CD4-positive, alpha-beta memory T cell (primary cell): ENCODE measurements at regions not wholly inside any gene's neighbourhood (a gene's known extent, or its start where the extent isn't known, plus 50 kb on each side); places are given as distances from the start of the nearest gene placed in this dataset.

Source experiments
- CTCF ChIA-PET: fragments of 350-600 bp; sonication (Branson Sonifier 250); formaldehyde crosslinking; loops from one replicate; lab custom pipeline; 2021; ENCODE audit warnings: inconsistent platforms; ENCODE audit not compliant: partially characterized antibody; lab: Charles Lee
- POLR2A ChIA-PET: fragments of 350-600 bp; sonication (Branson Sonifier 250); formaldehyde crosslinking; loops from one replicate; lab custom pipeline; 2021; ENCODE audit not compliant: partially characterized antibody; lab: Charles Lee
- DNase-seq, 5 donors: peaks; one replicate each; pipeline versions ENCODE4 v3.0.0 to v3.0.0-alpha.2; 2020 to 2022; ENCODE audit warnings: mixed read lengths in 1 of 5
- H3K27ac ChIP-seq: one replicate; pipeline ENCODE4 v1.7.0; 2013; ENCODE audit warnings: low read depth, low read length
- H3K27me3 ChIP-seq: 2 replicates; pipeline ENCODE4 v1.7.0; 2013; ENCODE audit warnings: mild to moderate bottlenecking, low read length, moderate library complexity; ENCODE audit not compliant: insufficient read depth
- H3K36me3 ChIP-seq: 2 replicates; pipeline ENCODE4 v1.7.0; 2013; ENCODE audit warnings: mild to moderate bottlenecking, low read length, moderate library complexity; ENCODE audit not compliant: insufficient read depth
- H3K4me1 ChIP-seq: 2 replicates; pipeline ENCODE4 v1.7.0; 2013; ENCODE audit warnings: mild to moderate bottlenecking, low read length, moderate library complexity; ENCODE audit not compliant: insufficient read depth
- H3K4me3 ChIP-seq, 2 donors: one replicate each; pipeline ENCODE4 v1.7.0; 2013; ENCODE audit warnings: low read length in 2 of 2, mild to moderate bottlenecking in 1 of 2
- H3K9me3 ChIP-seq, 2 donors: one replicate each; pipeline ENCODE4 v1.7.0; 2013; ENCODE audit warnings: low read length in 2 of 2, control low read depth in 1 of 2; ENCODE audit not compliant: control insufficient read depth in 1 of 2
- H3K27ac Mint-ChIP-seq, 7 donors: one replicate each; pipeline ENCODE4 v1.8.0; 2020 to 2021; ENCODE audit warnings: mixed read lengths in 7 of 7, mild to moderate bottlenecking in 6 of 7, inconsistent platforms in 3 of 7, moderate library complexity in 3 of 7
- H3K27me3 Mint-ChIP-seq, 2 donors: one replicate each; pipeline ENCODE4 v1.8.0; 2020 to 2021; ENCODE audit warnings: mixed read lengths in 2 of 2
- H3K36me3 Mint-ChIP-seq, 2 donors: one replicate each; pipeline ENCODE4 v1.8.0; 2020 to 2021; ENCODE audit warnings: mixed read lengths in 2 of 2, inconsistent platforms in 1 of 2, mild to moderate bottlenecking in 1 of 2
- H3K4me1 Mint-ChIP-seq, 4 donors: one replicate each; pipeline ENCODE4 v1.8.0; 2020 to 2021; ENCODE audit warnings: mixed read lengths in 4 of 4, mild to moderate bottlenecking in 1 of 4
- H3K4me3 Mint-ChIP-seq, 8 donors: one replicate each; pipeline ENCODE4 v1.8.0; 2020 to 2021; ENCODE audit warnings: mixed read lengths in 8 of 8, mild to moderate bottlenecking in 7 of 8, moderate library complexity in 6 of 8, inconsistent platforms in 3 of 8
- H3K9me3 Mint-ChIP-seq, 8 donors: one replicate each; pipeline ENCODE4 v1.8.0; 2020 to 2021; ENCODE audit warnings: mixed read lengths in 8 of 8, mild to moderate bottlenecking in 5 of 8, inconsistent platforms in 3 of 8, moderate library complexity in 1 of 8
- intact Hi-C: fragments of 100-400 bp; cut with micrococcal nuclease; formaldehyde crosslinking; loops from one replicate; pipeline ENCODE4 v1.15.1; 2023

GRCh38 chr12:87137220-87137619 lies 881.0 kb upstream of the MGAT4C start:
- ChIA-PET POLR2A (no interaction called here), CTCF (no interaction called here)
- no peak overlapping the region for H3K27ac Mint-ChIP-seq
- no peaks in the 10 kb centered on the region for H3K36me3 Mint-ChIP-seq
- Histone ChIP-seq H3K9me3 (no peaks in the 10 kb centered on the region), H3K36me3 (no peaks in the 10 kb centered on the region), H3K4me3 (no peak overlapping the region), H3K27me3 (no peaks in the 10 kb centered on the region), H3K27ac (no peak overlapping the region), H3K4me1 (no peaks in the 10 kb centered on the region)
- DNase-seq = no peak
- H3K9me3 Mint-ChIP-seq = peaks cover 0 to 13% (median 6%) of the 10 kb centered on the region in 8 donors
- H3K4me1 Mint-ChIP-seq = no peaks in the 10 kb centered on the region
- H3K4me3 Mint-ChIP-seq = no peak overlapping the region
- intact Hi-C loops = no loop called here
- H3K27me3 Mint-ChIP-seq = no peaks in the 10 kb centered on the region

GRCh38 chr12:87136330-87136976 lies 880.3 kb upstream of the MGAT4C start:
- H3K36me3 ChIP-seq = no peaks in the 10 kb centered on the region
- Mint-ChIP-seq H3K36me3 (no peaks in the 10 kb centered on the region), H3K4me1 (no peaks in the 10 kb centered on the region), H3K27me3 (no peaks in the 10 kb centered on the region), H3K27ac (no peak overlapping the region), H3K9me3 (peaks cover 0 to 13% (median 6%) of the 10 kb centered on the region in 8 donors), H3K4me3 (no peak overlapping the region)
- CTCF ChIA-PET = no interaction called here
- H3K4me3 ChIP-seq = no peak overlapping the region
- intact Hi-C loops = no loop called here
- no peaks in the 10 kb centered on the region for H3K4me1 ChIP-seq
- H3K27ac ChIP-seq = no peak overlapping the region
- no peaks in the 10 kb centered on the region for H3K27me3 ChIP-seq
- no peaks in the 10 kb centered on the region for H3K9me3 ChIP-seq
- DNase-seq = no peak
- POLR2A ChIA-PET = no interaction called here

GRCh38 chr12:87127272-87127671 lies 871.1 kb upstream of the MGAT4C start:
- no peak overlapping the region for H3K4me3 Mint-ChIP-seq
- H3K27me3 Mint-ChIP-seq = no peaks in the 10 kb centered on the region
- no peak for DNase-seq
- H3K36me3 Mint-ChIP-seq = no peaks in the 10 kb centered on the region
- H3K27ac ChIP-seq = no peak overlapping the region
- no peak overlapping the region for H3K27ac Mint-ChIP-seq
- ChIA-PET POLR2A (no interaction called here), CTCF (no interaction called here)
- peaks cover 0 to 18% (median 9%) of the 10 kb centered on the region in 8 donors for H3K9me3 Mint-ChIP-seq
- no peaks in the 10 kb centered on the region for H3K4me1 ChIP-seq
- intact Hi-C loops = no loop called here
- H3K36me3 ChIP-seq = no peaks in the 10 kb centered on the region
- no peaks in the 10 kb centered on the region for H3K27me3 ChIP-seq
- no peaks in the 10 kb centered on the region for H3K4me1 Mint-ChIP-seq
- no peak overlapping the region for H3K4me3 ChIP-seq
- no peaks in the 10 kb centered on the region for H3K9me3 ChIP-seq

- CTCF ChIA-PET = no interaction called here
- no peaks in the 10 kb centered on the region for H3K27me3 ChIP-seq
These were observed 865.7 kb upstream of the MGAT4C start for GRCh38 chr12:87121896-87122295.

GRCh38 chr12:87120440-87120839 lies 864.2 kb upstream of the MGAT4C start:
- Mint-ChIP-seq H3K4me1 (no peaks in the 10 kb centered on the region), H3K27me3 (no peaks in the 10 kb centered on the region), H3K36me3 (no peaks in the 10 kb centered on the region), H3K9me3 (peaks cover 0 to 29% (median 9%) of the 10 kb centered on the region in 8 donors), H3K4me3 (no peak overlapping the region), H3K27ac (no peak overlapping the region)
- no peak for DNase-seq
- Histone ChIP-seq H3K4me1 (no peaks in the 10 kb centered on the region), H3K9me3 (no peaks in the 10 kb centered on the region), H3K27ac (no peak overlapping the region), H3K27me3 (no peaks in the 10 kb centered on the region), H3K4me3 (no peak overlapping the region), H3K36me3 (no peaks in the 10 kb centered on the region)
- intact Hi-C loops = no loop called here
- ChIA-PET CTCF (no interaction called here), POLR2A (no interaction called here)

More at GRCh38 chr12:87121896-87122295, 865.7 kb upstream of the MGAT4C start:
- Histone ChIP-seq H3K4me1 (no peaks in the 10 kb centered on the region), H3K9me3 (no peaks in the 10 kb centered on the region), H3K36me3 (no peaks in the 10 kb centered on the region), H3K27ac (no peak overlapping the region), H3K4me3 (no peak overlapping the region)
- DNase-seq = no peak
- intact Hi-C loops = no loop called here
- Mint-ChIP-seq H3K4me3 (no peak overlapping the region), H3K4me1 (no peaks in the 10 kb centered on the region), H3K36me3 (no peaks in the 10 kb centered on the region), H3K27me3 (no peaks in the 10 kb centered on the region), H3K27ac (no peak overlapping the region), H3K9me3 (peaks cover 4 to 24% (median 9%) of the 10 kb centered on the region in 8 donors)
- POLR2A ChIA-PET = no interaction called here

- no peaks in the 10 kb centered on the region for H3K27me3 ChIP-seq
- no peak overlapping the region for H3K27ac Mint-ChIP-seq
- no peaks in the 10 kb centered on the region for H3K4me1 ChIP-seq
- no peak overlapping the region for H3K4me3 Mint-ChIP-seq
- H3K36me3 ChIP-seq = no peaks in the 10 kb centered on the region
- intact Hi-C loops = no loop called here
- POLR2A ChIA-PET = no interaction called here
- DNase-seq = no peak
- CTCF ChIA-PET = no interaction called here
- H3K36me3 Mint-ChIP-seq = no peaks in the 10 kb centered on the region
- no peak overlapping the region for H3K4me3 ChIP-seq
- H3K27ac ChIP-seq = no peak overlapping the region
- peaks cover 0 to 29% (median 9%) of the 10 kb centered on the region in 8 donors for H3K9me3 Mint-ChIP-seq
- no peaks in the 10 kb centered on the region for H3K27me3 Mint-ChIP-seq
- H3K4me1 Mint-ChIP-seq = no peaks in the 10 kb centered on the region
- H3K9me3 ChIP-seq = no peaks in the 10 kb centered on the region
These were observed 863.5 kb upstream of the MGAT4C start for GRCh38 chr12:87119713-87120112.

GRCh38 chr12:87117526-87117925 lies 861.3 kb upstream of the MGAT4C start:
- no peak overlapping the region for H3K4me3 Mint-ChIP-seq
- H3K36me3 Mint-ChIP-seq = no peaks in the 10 kb centered on the region
- H3K27me3 ChIP-seq = no peaks in the 10 kb centered on the region
- H3K9me3 ChIP-seq = no peaks in the 10 kb centered on the region
- H3K27ac ChIP-seq = no peak overlapping the region
- DNase-seq = no peak
- peaks cover 2 to 12% (median 4%) of the 10 kb centered on the region in 8 donors for H3K9me3 Mint-ChIP-seq
- H3K4me3 ChIP-seq = no peak overlapping the region
- H3K4me1 ChIP-seq = no peaks in the 10 kb centered on the region
- POLR2A ChIA-PET = no interaction called here
- no peaks in the 10 kb centered on the region for H3K4me1 Mint-ChIP-seq
- intact Hi-C loops = no loop called here
- H3K27me3 Mint-ChIP-seq = no peaks in the 10 kb centered on the region
- H3K27ac Mint-ChIP-seq = no peak overlapping the region
- CTCF ChIA-PET = no interaction called here
- H3K36me3 ChIP-seq = no peaks in the 10 kb centered on the region
